Mucosa of descending colon (tissue), 3 donors: ENCODE measurements at regions not wholly inside any gene's neighbourhood (a gene's known extent, or its start where the extent isn't known, plus 50 kb on each side); places are given as distances from the start of the nearest gene placed in this dataset.

ENCODE experiments used
- ATAC-seq: fragments of 200-7000 bp; cut with Tn5 transposase; one replicate; pipeline ENCODE4 v1.9.1; 2020; ENCODE audit warnings: mild to moderate bottlenecking, moderate library complexity
- DNase-seq, 3 donors: peaks; one replicate each; pipeline ENCODE4 v3.0.0-alpha.2; 2020
- H3K36me3 ChIP-seq: fragments of 200-600 bp; one replicate; pipeline ENCODE4 v1.8.0; 2021; ENCODE audit warnings: low read depth, mild to moderate bottlenecking
- H3K4me1 ChIP-seq: fragments of 200-600 bp; one replicate; pipeline ENCODE4 v1.8.0; 2021; ENCODE audit warnings: low read depth, mild to moderate bottlenecking
- H3K4me3 ChIP-seq: fragments of 200-600 bp; one replicate; pipeline ENCODE4 v1.8.0; 2021; ENCODE audit warnings: mild to moderate bottlenecking
- H3K9me3 ChIP-seq: fragments of 200-600 bp; one replicate; pipeline ENCODE4 v1.8.0; 2021; ENCODE audit warnings: mild to moderate bottlenecking
- intact Hi-C, 2 donors: fragments of 100-400 bp; cut with DNase I in 1 of 2; cut with micrococcal nuclease in 1 of 2; formaldehyde crosslinking; loops; one replicate each; pipeline versions ENCODE4 v1.11.0 to v1.11.1; 2022; cut with DNase I, micrococcal nuclease
- TF ChIP-seq, protein P1 (sequence below): fragments of 200-600 bp; IDR thresholded peaks from one replicate; pipeline ENCODE4 v1.8.0; 2022; ENCODE audit warnings: antibody characterized with exemption, mild to moderate bottlenecking
- donor health status: DM: no; HTN: no; CAD: no; lungs with moderate emphysema.
- donor health status: DM: no; HTN: no; CAD: no.
- donor health status: DM: no; HTN: yes; CAD: no.

DNA sequence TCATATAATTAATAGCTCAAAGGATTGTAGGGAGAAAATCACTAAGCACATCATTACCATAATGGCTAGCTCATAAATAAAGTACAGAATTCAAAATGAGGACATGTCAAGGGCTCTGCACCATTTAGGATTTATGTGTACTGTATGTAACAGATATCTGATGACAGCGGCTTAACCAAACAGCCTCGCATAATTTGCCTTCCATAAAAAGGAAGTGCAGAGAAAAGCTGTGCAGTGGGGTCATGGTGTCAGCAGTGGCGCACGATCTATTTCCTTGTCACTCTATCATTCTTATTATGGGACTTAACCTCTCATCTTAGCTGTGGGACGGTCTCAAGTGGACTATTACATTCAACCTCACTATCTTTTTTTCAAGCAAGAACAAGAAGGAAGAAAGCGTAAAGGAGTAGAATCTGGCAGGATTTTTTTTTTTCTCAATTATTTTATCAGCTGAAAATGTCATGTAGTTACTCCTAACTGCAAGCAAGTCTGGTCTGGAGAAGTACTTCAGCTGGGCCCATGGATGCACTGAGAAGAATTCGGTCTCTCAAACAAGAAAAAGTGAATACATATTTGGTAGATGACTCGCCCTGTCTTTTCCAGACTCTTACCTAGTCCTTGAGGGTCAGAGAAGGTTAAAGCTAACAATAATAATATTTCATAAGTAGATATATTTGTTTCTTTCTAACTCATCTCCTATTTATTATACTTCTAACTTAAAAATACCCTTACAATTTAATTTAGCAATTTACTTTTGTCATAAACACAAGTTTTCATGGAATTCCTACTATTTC is 94.6 kb downstream of the COX18 start:
- no peaks in the 10 kb centered on the region for H3K36me3 ChIP-seq
- no peaks in the 10 kb centered on the region for H3K9me3 ChIP-seq
- H3K4me1 ChIP-seq, result no peaks in the 10 kb centered on the region
- TF ChIP-seq, protein P1, sequence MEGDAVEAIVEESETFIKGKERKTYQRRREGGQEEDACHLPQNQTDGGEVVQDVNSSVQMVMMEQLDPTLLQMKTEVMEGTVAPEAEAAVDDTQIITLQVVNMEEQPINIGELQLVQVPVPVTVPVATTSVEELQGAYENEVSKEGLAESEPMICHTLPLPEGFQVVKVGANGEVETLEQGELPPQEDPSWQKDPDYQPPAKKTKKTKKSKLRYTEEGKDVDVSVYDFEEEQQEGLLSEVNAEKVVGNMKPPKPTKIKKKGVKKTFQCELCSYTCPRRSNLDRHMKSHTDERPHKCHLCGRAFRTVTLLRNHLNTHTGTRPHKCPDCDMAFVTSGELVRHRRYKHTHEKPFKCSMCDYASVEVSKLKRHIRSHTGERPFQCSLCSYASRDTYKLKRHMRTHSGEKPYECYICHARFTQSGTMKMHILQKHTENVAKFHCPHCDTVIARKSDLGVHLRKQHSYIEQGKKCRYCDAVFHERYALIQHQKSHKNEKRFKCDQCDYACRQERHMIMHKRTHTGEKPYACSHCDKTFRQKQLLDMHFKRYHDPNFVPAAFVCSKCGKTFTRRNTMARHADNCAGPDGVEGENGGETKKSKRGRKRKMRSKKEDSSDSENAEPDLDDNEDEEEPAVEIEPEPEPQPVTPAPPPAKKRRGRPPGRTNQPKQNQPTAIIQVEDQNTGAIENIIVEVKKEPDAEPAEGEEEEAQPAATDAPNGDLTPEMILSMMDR, result no peak
- intact Hi-C loops, result no loop called here
- ATAC-seq (no peak), DNase-seq (no peak)
- H3K4me3 ChIP-seq, result no peak overlapping the region

DNA sequence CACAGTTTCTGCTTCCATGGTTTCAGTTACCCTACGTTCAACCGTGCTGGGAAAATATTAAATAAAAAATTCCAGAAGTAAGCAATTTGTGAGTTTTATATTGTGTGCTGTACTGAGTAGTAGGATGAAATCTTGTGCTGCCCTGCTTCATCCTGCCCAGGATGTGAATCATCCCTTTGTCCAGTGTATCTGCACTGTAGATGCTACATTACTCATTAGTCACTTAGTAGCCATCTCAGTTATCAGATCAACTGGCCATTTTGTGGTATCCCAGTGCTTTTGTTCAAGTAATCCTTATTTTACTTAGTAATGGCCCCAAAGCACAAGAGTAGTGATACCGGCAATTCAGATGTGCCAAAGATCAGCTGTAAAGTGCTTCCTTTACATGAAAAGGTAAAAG is 97.9 kb downstream of the COX18 start:
- TF ChIP-seq, protein P1, result no peak
- ATAC-seq (no peak), DNase-seq (no peak)
- intact Hi-C loops, result no loop called here
- H3K36me3 ChIP-seq, result no peaks in the 10 kb centered on the region
- no peaks in the 10 kb centered on the region for H3K9me3 ChIP-seq
- H3K4me3 ChIP-seq, result no peak overlapping the region
- H3K4me1 ChIP-seq, result no peaks in the 10 kb centered on the region

DNA sequence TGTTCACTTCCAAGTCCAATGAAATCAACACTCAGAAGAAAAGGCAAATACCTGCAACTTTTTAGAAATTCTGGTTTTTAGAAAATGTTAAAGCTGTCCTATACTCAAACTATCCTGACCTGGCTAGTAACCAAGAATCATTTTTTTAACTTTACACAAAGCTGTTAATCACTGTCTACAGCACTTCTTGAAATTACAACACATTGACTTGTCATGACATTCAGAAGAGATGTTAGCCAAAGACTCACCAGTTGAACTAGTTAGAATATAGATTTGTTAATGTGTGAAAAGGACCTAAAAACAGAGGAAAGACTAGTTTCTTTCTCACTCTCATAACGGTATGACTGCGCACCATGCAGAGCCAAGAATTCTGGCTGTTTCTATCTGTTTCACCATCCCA is 98.8 kb downstream of the COX18 start:
- DNase-seq (no peak), ATAC-seq (no peak)
- Histone ChIP-seq H3K36me3 (no peaks in the 10 kb centered on the region), H3K9me3 (no peaks in the 10 kb centered on the region), H3K4me1 (no peaks in the 10 kb centered on the region), H3K4me3 (no peak overlapping the region)
- intact Hi-C loops, result no loop called here
- TF ChIP-seq, protein P1, result no peak

DNA sequence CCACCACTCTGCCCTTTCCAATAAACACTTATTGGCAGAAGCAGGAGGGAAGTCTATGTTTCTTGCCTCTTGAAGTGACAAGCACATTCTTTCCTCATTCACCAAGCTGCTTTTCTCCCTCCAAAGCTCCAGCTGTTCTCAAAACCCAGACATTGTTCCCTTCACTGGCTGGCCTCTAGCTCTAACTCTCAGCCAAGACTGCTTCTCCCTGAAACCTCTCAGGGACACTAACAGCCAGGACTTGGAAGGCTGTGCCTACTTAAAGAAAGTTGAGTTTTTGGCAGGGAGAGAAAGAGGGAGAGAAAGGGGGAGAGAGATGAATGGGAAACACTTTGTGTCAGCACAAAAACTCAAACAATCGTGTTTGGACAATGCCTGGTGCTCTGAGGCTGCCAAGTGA is 99.5 kb downstream of the COX18 start:
- no peak for ATAC-seq
- intact Hi-C loops, result no loop called here
- Histone ChIP-seq H3K9me3 (no peaks in the 10 kb centered on the region), H3K4me1 (no peaks in the 10 kb centered on the region), H3K36me3 (no peaks in the 10 kb centered on the region), H3K4me3 (no peak overlapping the region)
- no peak for DNase-seq
- TF ChIP-seq, protein P1, result no peak

DNA sequence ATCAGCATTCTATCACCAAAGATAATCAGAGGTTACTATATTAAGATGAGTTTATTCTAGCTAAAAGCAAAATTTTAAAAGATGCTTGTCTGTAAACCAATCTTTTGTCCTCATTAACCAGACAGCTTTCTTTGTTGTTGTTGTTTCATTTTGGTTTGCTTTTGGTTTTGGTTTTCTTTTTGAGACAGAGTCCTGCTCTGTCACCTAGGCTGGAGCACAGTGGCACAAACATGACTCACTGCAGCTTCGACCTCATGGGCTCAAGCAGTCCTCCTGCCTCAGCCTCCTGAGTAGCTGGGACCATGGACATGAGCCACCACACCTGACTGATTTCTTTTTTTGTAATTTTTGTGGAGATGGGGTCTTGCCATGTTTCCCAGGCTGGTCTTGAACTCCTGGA is 102.9 kb downstream of the COX18 start:
- no peak overlapping the region for H3K4me3 ChIP-seq
- no peaks in the 10 kb centered on the region for H3K9me3 ChIP-seq
- no peak for ATAC-seq
- intact Hi-C loops, result no loop called here
- H3K4me1 ChIP-seq, result no peaks in the 10 kb centered on the region
- TF ChIP-seq, protein P1, result no peak
- DNase-seq, result no peak
- H3K36me3 ChIP-seq, result no peaks in the 10 kb centered on the region
